GM18520 (cell line): ENCODE measurements at regions not wholly inside any gene's neighbourhood (a gene's known extent, or its start where the extent isn't known, plus 50 kb on each side); places are given as distances from the start of the nearest gene placed in this dataset.
A peak's percentile ranks its signal among the peaks of the same experiment; 100 is the strongest.

Source experiments
- ATAC-seq: cut with Tn5 transposase; IDR thresholded peaks from one replicate; pipeline ENCODE4 v1.9.1; 2021; ENCODE audit not compliant: unreplicated experiment

DNA sequence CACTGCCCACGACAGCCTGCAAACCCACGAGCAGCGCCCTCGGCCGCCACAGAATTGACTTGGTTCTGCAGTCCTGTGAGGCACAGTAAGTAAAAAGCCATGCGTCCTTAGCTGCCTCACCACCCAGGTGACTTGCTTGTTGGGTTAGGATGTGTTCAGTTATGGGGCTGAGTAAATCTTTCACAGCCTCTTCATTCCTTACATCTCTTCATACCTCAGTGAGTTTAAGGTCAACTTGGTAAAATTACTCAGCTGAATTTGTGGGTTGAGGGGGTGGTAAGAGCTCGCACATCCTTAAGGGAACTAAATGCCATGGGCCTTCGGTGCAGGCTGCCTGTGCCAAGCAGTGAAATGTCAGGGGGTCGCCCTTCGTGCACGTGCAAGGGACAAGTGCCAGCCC is 165.2 kb upstream of the ALKAL2 start:
- ATAC-seq: no peak

DNA sequence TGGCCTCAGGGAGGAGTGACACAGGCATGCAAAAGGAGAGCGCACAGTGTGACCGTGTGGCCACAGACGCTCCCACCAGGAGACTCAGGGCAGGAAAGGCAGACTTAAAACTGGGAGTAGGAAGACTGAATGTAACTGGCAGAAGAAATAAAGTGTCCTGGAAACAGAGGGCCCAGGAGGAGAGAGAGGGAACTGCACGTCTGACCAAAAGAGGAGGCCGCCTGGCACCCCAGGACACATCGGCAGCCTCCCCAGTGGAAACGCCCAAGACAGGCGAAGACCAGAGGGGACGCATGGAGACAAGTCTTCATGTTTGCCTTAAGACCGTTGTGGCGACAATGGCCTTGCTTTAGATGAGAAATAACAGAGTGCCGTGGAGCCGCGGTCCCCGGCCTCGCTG is 163.6 kb upstream of the ALKAL2 start:
- ATAC-seq: no peak

DNA sequence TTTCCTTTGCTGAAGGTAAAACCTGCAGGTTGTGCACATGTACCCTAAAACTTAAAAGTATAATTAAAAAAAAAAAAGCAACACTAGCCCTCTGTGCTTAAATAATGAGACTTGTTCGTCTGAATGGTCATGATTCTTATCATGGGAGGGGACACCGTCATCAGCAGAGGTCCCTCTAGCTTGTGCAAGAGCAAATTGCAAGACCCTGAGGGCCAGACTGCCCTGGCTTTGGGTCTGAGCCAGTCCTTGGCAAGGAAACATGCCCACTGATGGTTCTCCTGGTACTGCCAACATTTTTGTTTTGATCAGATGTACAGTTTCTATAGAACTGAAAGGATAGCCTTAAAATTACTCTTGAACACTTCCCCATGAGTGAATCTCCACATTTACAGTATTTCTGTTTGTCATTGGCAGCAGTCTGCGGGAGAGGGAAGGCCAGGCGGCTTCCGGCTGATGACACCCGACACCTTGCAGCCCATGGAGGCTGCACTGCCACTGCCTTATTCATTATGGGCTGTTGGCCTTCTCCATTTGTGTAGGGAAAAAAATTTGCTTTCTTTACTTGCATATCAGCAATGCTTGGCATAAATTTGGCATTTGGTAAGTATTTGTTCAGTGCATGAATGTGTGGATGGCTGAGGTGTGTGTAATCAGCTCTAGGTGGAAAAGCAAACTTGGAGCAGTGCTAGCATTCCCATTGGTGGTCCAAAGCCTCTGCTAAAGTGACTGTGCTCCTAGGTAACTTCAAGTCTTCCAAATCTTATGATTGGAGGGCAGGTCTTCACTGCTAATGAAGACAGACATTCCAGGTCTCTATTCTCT is 161.6 kb upstream of the ALKAL2 start:
- ATAC-seq: no peak

DNA sequence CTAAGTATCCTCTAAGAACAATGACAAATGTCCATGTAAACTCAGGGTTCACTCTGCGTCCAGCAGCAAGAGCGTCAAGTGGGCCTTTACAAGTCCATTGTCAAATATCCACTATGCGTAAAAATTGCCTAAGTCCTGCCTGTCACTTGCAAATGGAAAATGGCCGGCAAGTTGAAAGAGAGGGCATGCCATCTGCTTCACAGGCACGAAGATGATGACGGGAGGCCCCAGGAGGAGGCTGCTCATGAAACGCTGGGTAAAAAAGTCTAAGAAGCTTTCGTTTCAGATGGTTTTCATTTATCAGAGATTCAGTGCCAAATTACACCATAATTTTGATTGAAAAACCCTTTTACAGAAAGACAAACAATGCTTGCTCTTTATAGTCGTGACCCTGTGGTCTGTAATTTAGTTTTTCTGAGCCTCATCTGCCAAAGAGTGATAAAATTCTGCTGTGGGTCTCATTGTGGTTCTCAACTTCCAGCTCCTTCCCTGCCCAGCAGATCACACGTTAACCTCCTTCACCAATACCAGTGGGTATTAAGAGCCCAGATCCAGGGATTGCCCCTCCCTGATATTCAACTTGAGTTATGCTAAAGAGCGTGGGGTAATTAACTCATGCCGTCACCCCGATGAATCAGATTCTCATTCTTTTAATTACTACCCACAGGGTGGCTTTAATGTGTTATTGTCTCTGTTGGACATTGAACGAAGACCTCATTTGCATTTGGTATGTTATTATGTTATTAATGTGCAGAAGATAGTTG is 160.2 kb upstream of the ALKAL2 start:
- ATAC-seq: no peak

DNA sequence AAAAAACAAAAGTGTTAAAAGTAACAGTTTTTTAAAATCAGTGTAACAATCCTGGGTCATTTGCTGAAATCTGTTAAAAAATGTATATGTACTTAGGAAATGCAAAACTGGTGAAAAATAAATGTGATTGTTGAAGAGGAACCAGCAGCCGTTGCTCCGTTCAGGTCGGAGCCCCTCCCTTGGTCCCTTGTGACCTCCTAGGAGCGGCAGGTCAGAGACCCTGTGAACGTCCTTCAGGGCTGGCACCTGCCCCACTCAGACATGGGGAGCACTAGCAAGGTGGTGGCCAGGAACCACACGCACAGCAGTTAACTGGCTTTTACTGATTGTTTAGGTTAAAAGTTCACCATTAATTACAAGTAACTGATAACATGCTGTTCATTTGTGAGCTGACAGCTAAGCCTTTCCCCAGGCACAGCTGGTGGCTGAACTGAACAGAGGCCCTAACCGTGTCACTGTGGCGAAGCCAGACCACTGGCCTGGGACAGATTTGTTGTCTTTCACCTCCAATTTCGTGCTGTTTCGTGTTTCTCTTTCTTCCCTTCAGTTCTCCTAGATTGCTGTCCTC is 159.2 kb upstream of the ALKAL2 start:
- no peak for ATAC-seq

DNA sequence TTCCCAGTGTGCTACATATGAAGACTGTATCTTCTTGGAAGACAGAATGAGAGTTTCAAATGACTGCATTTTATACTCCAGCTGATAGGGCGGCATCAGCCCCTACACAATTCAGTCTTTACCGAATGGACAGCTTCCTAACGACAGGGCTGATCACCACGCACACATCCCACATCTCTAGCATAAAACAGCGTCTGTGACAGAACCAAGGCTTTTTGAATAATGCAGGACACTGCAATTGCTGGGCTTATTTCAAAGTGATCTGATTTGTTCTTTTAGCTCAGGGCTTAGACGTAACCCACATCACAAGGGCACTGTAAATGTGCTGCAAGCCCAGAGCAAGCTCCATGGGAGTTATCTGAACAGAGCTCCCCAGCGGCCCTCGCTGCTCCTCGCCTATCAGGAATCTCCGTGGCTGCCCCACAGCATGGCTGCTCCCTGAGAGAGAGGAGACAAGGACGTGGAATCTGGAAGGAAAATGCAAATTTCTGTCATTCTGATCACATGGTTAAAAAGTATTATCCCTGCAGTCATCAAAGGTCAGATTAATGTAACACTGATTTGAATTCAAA is 158.5 kb upstream of the ALKAL2 start:
- ATAC-seq: no peak

DNA sequence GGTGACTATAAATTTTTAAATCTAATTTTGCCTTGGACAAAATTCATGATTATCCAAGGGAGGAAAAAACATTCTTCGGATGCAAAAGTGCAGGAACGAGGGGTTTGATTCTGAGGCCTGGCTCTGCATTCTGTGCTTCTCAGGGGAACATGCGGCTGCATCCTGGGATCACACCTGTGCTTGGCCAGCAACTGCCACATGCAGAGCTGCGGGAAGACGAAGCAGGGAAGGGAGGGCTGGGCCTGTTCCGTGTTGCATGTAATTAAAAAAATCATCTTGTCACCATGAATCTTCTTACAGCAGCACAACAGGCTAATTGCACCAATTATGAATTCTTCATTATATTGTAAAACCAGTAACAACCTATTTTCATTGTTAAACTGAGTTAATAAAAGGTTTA is 158.0 kb upstream of the ALKAL2 start:
- no peak for ATAC-seq

DNA sequence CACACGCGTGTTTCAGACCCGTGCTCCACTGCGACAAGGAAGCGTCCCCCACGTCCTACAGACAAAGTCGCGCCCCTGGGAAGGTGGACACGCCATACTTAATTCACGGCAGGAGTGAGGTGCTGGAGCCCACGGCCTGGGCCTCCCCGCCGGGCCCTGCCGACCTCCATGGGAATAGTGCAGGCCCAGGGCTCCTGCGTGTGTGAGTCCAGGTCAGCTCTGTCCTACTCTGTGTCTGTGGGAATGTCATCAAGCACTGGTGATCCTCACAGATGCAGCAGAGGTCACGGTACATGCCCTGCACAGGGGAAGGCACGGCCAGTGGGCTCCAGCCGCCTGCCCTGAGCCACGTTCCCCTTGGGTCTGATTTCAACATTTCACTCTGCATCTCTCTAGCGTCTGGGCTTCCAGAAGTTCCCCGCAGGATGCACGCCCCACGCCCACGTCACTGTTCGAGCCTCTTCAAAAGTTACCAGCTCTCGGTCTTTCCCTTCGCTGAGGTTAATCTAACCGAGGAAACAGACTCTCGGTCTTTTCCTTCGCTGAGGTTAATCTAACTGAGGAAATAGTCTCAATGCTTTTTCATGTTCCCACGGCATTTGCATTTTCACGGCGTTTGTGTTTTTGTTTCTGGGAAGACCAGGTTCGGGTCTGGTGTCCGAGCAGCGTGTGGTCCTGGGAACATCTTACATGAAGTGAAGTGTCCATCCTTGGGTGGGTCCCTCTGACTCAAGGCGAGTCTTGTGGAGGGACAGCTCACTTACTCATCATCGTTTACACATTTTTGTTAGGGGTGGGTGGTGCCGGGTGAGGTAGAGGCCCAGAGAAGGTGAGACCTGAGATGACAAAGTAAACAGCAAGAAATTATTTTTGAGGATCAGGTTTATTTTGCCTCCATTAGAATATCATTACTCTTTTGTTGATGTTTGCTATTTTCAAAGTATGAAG is 157.3 kb upstream of the ALKAL2 start:
- no peak for ATAC-seq

DNA sequence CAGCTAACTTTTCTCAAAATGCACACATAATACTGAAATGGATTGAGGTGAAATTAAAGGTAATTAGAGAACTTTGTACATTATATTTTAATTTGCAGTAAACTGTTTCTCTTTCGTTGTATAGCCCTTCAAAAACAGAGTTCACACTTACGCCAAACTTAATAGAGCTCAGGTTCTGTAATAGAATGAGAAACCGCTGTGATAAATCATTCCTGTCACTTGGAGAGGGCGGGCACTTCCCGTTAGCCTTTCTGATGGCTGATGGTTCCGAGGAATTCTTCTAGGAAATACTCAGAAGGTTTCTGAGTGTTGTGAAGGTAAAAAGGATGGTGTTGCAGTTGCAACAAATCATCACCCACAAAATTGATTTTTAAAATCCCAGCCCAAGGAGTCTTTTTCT is 155.8 kb upstream of the ALKAL2 start:
- no peak for ATAC-seq

DNA sequence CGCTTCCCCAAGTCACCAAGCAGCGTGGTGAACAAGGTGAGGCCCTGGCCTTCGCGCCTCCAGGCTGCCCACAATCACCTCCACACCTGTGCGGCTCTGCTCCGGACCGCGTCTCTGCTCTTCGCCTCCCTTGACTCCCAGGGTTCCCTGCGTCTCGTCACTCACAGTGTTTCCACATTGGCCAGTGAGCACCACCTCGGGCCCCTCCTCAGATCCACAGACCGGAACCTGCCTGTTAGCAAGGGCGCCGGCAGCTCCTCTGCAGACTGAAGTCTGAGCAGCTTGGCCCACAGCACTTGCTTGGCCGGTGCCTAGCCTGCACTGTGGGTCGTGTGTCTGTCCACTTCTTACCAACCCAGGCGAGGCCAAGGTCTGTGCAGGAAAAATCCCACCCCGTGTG is 155.3 kb upstream of the ALKAL2 start:
- ATAC-seq: no peak

DNA sequence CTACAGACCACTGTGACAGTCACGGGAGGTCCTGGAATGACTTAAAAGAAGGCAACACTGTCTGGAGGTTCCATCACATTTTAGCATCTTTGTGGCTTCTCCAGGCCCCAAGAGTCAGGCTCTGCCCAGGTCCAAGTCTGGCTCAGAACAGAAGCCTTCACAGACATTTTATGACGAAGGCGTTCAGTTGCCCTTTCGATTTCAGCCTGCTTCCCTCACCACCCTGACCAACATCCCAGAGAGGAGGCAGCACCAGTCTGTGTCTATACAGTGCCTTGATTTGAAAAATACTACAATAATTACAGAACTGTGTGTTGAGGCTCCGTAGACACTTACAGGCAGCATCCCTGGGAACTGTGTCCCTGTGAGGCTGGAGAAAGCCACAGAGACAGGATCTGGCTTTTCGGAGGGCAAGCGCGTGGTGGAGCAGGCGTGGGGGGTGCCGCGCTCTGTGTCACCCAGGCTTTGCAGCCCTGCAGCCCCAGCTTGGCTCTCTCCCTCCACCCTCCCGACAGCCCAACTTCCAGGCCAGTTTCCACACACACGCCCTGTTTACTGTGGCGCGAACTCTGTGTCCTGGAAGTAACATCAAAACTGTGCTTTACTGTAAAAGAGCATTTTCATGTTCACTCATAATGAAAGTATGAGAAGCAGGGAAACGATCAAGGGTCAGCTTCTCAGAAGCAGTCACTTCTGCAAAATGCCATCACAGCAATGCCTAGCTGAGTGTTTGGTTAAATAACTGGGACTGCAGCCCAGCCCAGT is 153.5 kb upstream of the ALKAL2 start:
- ATAC-seq: peak; percentile 58

DNA sequence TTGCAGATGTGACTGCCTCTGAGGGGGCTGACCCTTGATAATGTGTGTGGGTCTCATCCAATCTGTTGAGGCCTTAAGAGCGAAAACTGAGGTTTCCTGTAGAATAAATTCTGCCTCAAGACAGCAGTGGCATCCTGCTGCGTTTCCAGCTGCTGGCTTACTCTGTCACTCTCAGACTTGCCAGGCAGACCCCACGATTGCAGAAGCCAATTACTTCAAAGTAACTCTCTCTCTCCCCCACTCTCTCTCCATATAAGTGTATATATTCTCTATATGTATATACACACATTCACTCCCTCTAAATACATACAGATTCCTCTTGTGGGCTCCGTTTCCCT is 152.5 kb upstream of the ALKAL2 start:
- ATAC-seq: no peak

DNA sequence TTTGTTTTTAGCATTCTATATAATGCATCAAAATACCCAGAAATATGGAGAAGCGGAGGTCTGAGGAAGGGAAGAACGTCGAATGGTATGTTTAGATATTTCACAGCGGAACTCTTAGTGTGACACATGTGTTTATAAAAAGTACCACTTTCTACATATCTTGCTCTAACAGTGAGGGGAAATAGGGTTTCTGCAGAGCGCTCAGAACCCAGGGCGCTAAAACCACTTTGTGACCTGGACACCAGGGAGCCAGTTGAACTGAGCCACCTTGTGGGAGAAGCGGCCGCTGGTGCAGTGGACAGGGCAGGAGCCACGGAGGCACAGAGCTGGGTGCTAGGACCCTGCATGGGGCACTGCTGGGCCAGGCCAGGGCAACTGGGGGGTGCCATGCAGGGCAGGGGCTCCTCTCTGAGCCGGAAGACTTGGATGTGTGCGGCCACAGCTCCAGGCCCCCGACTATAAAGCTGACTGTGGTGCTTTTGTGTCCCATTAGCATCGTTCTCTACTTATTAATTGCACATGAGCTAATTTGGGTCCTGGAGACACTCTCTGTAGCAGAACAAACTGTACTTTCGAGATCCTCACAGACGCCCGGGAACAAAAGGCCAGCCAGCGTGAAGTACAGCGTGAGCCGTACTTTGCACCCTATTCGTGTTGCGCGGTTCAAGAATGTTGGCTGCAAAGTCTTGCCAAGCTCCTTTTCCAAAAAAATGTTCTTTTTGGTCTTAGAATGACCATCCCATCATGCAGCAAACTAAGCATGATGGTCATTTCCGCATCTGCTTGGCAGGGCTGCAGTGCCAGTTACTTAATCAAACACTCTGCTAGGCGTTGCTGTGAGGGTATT is 151.9 kb upstream of the ALKAL2 start:
- ATAC-seq: no peak

DNA sequence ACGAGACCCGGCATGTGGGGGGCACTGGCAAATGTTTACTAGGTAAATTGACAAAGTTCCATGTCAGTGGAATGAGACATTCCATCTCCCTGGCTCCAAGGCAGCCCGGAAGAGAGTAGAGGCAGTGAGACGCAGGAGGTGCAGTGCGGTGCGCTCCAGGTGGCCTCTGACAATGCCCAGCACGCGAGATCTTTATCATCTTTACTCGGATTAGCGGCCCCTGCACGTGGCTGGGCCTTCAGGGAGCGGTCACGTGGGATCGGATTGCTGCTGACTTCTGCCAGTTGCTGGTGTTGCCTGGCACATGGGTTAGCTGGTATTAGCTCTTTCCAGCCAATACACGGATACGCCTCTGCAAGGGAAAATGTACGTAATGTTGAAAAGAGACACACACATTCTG is 151.2 kb upstream of the ALKAL2 start:
- no peak for ATAC-seq

DNA sequence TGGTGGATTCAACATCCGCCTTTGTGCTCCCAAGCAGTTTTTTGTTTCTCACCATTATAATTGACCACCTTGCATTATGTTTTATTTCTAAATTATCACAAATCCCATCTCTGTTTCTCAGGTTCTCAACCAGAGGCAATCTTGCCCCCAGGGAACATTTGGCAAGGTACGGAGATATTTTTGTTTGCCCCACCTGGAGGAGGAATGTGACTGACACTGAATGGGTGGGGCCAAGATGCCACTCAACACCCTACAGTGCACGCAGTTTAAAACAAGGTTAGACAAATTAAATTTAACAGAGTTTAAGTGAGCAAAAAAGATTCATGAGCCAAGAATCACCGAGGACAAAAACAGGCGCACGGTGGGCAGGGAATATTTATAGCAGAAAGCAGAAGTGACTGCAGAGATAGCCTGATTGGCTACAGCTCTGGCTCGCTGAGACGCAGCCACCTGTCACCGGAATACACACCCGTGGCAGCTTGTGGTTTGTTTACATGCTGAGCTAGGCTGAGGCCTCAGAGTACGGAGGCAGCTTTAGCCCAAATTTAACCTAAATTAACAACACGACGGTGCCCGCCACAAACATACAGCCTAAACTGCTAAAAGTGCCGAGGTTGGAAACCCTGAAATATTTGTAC is 150.0 kb upstream of the ALKAL2 start:
- peak; percentile 80 for ATAC-seq

DNA sequence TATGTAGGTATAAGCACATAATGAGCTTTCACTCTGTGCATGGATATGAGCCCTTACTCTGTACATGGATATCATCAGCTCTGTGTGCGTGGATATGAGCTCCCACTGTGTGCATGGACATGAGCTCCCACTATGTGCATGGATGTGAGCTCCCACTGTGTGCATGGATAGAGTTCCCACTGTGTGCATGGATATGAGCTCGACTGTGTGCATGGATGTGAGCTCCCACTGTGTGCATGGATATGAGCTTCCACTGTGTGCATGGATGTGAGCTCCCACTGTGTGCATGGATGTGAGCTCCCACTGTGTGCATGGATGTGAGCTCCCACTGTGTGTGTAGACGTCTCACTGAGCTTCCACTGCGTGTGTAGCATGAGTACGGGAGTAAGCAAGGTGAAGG is 149.3 kb upstream of the ALKAL2 start:
- no peak for ATAC-seq

DNA sequence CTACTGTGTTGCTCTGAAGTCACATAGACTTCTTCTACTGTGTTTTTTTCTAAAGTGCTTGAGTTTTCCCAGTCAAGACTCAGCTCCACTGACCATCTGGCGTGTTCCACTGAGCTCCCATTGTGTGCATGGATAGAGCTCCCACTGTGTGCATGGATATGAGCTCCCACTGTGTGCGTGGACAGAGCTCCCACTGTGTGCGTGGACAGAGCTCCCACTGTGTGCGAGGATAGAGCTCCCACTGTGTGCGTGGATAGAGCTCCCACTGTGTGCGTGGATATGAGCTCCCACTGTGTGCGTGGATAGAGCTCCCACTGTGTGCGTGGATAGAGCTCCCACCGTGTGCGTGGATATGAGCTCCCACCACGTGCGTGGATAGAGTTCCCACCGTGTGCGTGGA is 148.3 kb upstream of the ALKAL2 start:
- no peak for ATAC-seq

DNA sequence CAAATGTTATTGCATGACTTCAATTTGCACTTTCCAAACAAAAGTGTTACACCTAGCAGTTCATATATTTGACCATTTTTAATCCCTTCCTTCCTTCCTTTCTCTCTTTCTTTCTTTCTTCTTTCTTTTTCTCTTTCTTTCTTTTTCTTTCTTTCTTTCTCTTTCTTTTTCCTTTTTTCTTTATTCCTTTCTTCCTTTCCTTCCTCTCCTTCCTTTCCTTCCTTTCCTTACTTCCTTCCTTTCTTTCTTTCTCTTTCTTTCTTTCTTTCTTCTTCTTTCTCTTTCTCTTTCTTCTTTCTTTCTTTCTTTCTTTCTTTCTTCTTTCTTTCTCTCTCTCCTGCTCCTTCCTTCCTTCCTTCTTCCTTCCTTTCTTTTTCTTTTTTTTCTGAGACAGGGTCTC is 146.7 kb upstream of the ALKAL2 start:
- ATAC-seq: no peak

DNA sequence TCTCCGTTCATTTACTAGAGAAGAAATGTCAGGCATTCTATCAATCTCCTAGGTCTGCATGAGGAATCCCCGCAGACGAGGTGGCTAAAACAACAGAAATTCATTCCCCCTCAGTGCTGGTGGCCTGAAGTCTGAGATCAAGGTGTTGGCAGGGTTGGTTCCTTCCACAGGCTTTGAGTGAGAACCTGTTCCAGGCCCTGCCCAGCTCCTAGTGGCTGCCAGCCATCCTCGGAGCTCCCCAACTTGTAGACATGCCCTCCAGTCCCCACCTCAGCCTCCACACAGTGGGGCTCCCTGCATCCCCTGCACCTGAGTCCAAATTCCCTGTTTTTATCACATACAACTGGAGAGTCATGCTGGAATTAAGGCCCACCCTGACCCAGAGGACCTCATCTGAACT is 145.3 kb upstream of the ALKAL2 start:
- ATAC-seq: no peak
